KMS-11 (cell line): ENCODE measurements at regions not wholly inside any gene's neighbourhood (a gene's known extent, or its start where the extent isn't known, plus 50 kb on each side); places are given as distances from the start of the nearest gene placed in this dataset.

Experiments
- H2AFZ ChIP-seq: fragments of 200-600 bp; sonication (generic); 2 replicates; pipeline ENCODE4 v1.6.1; 2016; ENCODE audit warnings: antibody characterized with exemption, mixed run types, low read depth
- H3K27ac ChIP-seq: fragments of 200-600 bp; sonication (generic); 2 replicates; pipeline ENCODE4 v1.6.1; 2016; ENCODE audit warnings: mild to moderate bottlenecking, mixed run types
- H3K27me3 ChIP-seq: fragments of 200-600 bp; sonication (generic); 2 replicates; pipeline ENCODE4 v1.6.1; 2017; ENCODE audit warnings: mild to moderate bottlenecking, low read depth, mixed run types, moderate library complexity; ENCODE audit not compliant: insufficient read depth
- H3K36me3 ChIP-seq: fragments of 200-600 bp; sonication (generic); 2 replicates; pipeline ENCODE4 v1.6.1; 2017; ENCODE audit warnings: mild to moderate bottlenecking, mixed run types; ENCODE audit not compliant: insufficient read depth
- H3K4me1 ChIP-seq: fragments of 200-600 bp; sonication (generic); 2 replicates; pipeline ENCODE4 v1.6.1; 2016; ENCODE audit warnings: mild to moderate bottlenecking, low read depth, mixed run types; ENCODE audit not compliant: poor library complexity, severe bottlenecking
- H3K4me2 ChIP-seq: fragments of 200-600 bp; sonication (generic); 2 replicates; pipeline ENCODE4 v1.7.0; 2016; ENCODE audit warnings: mild to moderate bottlenecking, mixed run types
- H3K4me3 ChIP-seq: fragments of 200-600 bp; sonication (generic); IDR thresholded peaks from 2 replicates; pipeline ENCODE4 v1.6.1; 2017; ENCODE audit warnings: low read depth, low read length, mixed read lengths; ENCODE audit not compliant: insufficient read depth
- H3K79me2 ChIP-seq: fragments of 200-600 bp; sonication (generic); 2 replicates; pipeline ENCODE4 v1.6.1; 2016; ENCODE audit warnings: low read depth, mixed run types; ENCODE audit not compliant: insufficient read depth
- H3K9ac ChIP-seq: fragments of 200-600 bp; sonication (generic); 2 replicates; pipeline ENCODE4 v1.6.1; 2016; ENCODE audit warnings: mild to moderate bottlenecking, mixed run types
- H4K20me1 ChIP-seq: fragments of 200-600 bp; sonication (generic); 2 replicates; pipeline ENCODE4 v1.6.1; 2016; ENCODE audit warnings: mild to moderate bottlenecking, mixed run types; ENCODE audit not compliant: insufficient read depth
- CTCF ChIP-seq: fragments of 200-600 bp; sonication (generic); conservative IDR thresholded peaks from 2 replicates; pipeline ENCODE4 v1.6.1; 2017; ENCODE audit warnings: low read depth, mild to moderate bottlenecking, antibody characterized with exemption, low read length, moderate library complexity, mixed read lengths

GRCh38 chr15:95857124-95857757 lies 473.3 kb upstream of the NR2F2 start:
- Histone ChIP-seq H3K36me3 (no peaks in the 10 kb centered on the region), H4K20me1 (no peaks in the 10 kb centered on the region), H2AFZ (no peak overlapping the region), H3K4me1 (no peaks in the 10 kb centered on the region), H3K27me3 (no peaks in the 10 kb centered on the region), H3K4me2 (no peak overlapping the region), H3K27ac (no peak overlapping the region), H3K9ac (no peak overlapping the region), H3K79me2 (no peaks in the 10 kb centered on the region), H3K4me3 (no peak overlapping the region)
- no peak for TF ChIP-seq CTCF

GRCh38 chr15:95857758-95858157 lies 472.7 kb upstream of the NR2F2 start:
- Histone ChIP-seq H4K20me1 (no peaks in the 10 kb centered on the region), H3K4me3 (no peak overlapping the region), H3K4me1 (peaks cover 4% of the 10 kb centered on the region), H3K27me3 (no peaks in the 10 kb centered on the region), H3K79me2 (no peaks in the 10 kb centered on the region), H3K27ac (no peak overlapping the region), H2AFZ (no peak overlapping the region), H3K4me2 (no peak overlapping the region), H3K9ac (no peak overlapping the region), H3K36me3 (no peaks in the 10 kb centered on the region)
- no peak for TF ChIP-seq CTCF

GRCh38 chr15:95860406-95860805 lies 470.1 kb upstream of the NR2F2 start:
- Histone ChIP-seq H2AFZ (no peak overlapping the region), H3K4me3 (no peak overlapping the region), H3K9ac (no peak overlapping the region), H3K36me3 (no peaks in the 10 kb centered on the region), H4K20me1 (no peaks in the 10 kb centered on the region), H3K27ac (no peak overlapping the region), H3K4me2 (no peak overlapping the region), H3K4me1 (peaks cover 30% of the 10 kb centered on the region), H3K27me3 (no peaks in the 10 kb centered on the region), H3K79me2 (no peaks in the 10 kb centered on the region)
- TF ChIP-seq CTCF = no peak

- Histone ChIP-seq H3K27ac (peak overlapping the region; percentile 98), H3K9ac (peak overlapping the region; percentile 68), H3K4me3 (no peak overlapping the region)
Observed at GRCh38 chr15:95864467-95864886, 466.0 kb upstream of the NR2F2 start.

More at GRCh38 chr15:95864467-95864886, 466.0 kb upstream of the NR2F2 start:
- Histone ChIP-seq H4K20me1 (no peaks in the 10 kb centered on the region), H3K79me2 (no peaks in the 10 kb centered on the region), H3K27me3 (no peaks in the 10 kb centered on the region), H2AFZ (peak overlapping the region; percentile 31; the same call in 1 of the 2 replicates), H3K4me1 (peaks cover 62% of the 10 kb centered on the region), H3K4me2 (peak overlapping the region; percentile 85), H3K36me3 (no peaks in the 10 kb centered on the region)
- no peak for TF ChIP-seq CTCF
